GM18517 (cell line): ENCODE measurements at regions not wholly inside any gene's neighbourhood (a gene's known extent, or its start where the extent isn't known, plus 50 kb on each side); places are given as distances from the start of the nearest gene placed in this dataset.
"Not testable (repeated sequence)": the region's sequence is repeated elsewhere in the genome, so short reads cannot be mapped to it uniquely, and the experiment has no call there.

Experiments
- ATAC-seq: cut with Tn5 transposase; IDR thresholded peaks from one replicate; pipeline ENCODE4 v1.9.1; 2021; ENCODE audit warnings: mild to moderate bottlenecking, moderate library complexity; ENCODE audit not compliant: unreplicated experiment

DNA sequence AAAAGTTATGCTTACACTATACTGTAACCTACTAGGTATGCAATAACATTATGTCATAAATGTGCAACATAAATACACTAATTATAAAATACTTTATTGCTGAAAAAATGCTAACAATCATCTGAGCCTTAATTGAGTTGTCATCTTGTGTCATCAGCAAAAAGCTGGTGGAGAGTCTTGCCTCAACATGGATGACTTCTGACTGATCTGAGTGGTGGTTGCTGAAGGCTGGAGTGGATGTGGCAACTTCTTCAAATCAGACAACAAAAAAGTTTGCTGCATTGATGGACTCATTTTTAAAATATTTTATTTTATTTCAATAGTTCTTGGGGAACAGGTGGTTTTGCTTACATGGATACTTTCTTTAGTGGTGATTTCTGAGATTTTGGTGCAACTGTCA is 93.9 kb upstream of the AMN1 start:
- no peak for ATAC-seq

DNA sequence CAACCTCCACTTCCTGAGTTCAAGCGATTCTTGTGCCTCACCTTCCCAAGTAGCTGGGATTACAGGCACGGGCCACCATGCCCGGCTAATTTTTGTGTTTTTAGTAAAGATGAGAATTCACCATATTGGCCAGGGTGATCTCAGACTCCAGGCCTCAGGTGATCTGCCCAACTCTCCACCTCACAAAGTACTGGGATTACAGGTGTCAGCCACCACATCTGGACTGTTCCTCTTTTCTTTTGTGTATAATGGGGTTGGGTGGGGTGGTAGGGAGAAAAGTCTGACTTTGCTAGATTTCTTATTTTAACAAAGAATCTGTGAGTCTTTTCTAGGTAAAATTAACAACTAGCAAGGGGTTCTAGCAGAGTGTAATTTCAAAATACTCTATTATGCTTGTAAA is 92.7 kb upstream of the AMN1 start:
- ATAC-seq = no peak

DNA sequence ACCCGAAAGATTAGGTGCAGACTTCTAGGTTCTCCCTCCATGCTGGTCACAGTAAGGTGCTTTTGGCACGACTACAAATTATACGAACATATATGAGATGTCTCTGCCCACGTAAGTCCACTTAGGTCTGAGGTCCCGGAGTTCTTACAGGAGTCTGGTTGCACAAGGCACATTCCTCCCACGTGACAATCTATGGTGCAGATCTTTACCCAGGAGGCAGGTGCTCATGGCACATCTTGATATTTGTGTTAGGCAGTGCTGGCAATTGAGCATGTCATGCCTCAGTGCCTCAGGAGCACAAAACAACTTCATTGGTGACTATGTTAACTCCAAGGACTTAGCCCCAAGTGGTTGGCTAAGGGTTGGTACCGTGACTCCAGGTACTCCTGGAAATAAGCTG is 92.0 kb upstream of the AMN1 start:
- ATAC-seq = no peak

DNA sequence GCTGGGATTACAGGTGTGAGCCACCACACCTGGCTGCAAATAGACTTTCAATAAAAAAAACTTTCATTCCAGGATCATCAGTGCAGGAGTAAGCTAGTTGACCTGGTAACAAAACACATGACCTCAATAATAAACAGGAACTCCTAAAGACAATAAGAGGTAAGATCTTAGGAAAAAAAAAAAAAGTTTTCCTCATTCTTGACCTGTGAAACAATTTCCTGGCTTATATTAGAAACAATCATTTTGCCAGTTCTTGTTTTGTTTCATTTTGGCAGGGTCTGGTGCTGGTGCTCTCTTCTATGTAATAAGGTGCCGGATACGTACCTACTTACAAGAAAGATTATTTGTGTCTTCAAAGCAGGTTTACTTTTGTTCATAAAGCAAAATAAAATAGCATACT is 90.6 kb upstream of the AMN1 start:
- ATAC-seq = no peak

DNA sequence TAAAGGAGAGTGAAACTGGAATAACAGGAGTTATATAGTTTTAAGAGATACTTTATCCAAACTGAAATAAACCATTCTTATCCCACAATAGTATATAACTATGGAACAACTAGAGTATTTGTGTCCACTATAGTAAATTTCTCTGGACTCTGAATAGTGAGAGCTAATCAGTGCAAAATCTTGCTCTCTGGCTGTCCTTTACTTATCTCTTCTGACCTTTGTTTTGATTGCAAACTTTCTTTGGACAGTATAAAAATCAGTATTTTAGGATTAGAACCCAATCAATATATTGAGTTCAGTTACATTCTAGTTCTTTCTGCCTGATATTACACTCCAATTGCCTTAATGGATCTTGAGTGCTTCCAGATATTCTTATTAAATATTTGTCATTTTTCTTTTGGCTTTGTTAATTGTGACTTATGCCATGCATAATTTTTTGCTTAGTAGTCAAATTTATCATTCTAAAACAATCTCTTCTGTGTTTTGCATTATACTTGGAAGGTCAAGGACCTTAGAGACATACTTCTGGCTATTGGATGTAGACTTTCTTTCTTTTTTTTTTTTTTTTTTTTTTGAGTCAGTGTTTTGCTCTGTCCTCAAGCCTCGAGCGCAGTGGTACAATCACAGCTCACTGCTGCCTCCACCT is 89.9 kb upstream of the AMN1 start:
- ATAC-seq = no peak

DNA sequence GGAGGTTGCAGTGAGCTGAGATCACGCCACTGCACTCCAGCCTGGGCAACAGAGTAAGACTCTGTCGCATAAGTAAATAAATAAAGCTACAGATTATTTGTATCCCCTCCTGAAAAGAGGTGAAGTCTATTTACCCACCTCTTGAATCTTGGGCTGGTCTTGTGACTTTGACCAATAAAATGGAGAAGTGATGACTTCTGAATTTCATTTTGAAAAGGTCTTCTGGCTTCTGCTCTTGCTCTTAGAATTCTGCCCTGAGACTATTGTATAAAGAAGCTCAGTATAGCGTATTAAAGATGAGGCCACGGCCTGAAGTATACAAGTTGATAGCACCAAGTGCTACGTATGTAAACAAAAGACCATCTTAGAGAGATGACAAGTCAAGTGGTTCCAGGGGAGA is 88.3 kb upstream of the AMN1 start:
- ATAC-seq = no peak

DNA sequence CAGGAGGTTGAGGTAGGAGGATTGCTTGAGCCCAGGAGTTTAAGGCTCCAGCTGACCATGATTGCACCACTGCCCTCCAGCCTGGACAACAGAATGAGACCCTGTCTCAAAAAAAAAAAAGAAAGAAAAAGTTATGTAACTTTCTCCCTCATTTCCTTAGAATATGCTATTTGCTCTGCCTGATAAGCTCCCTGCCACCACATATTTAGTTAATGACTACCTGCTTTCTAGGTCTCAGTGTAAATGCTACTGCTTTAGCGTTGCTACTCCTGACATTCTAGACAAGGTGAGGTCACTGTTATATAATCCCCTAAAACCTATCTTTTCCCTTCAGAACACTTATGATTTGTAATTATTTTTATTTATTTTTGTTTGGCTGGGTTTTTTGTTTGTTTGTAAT is 86.3 kb upstream of the AMN1 start:
- ATAC-seq = no peak

DNA sequence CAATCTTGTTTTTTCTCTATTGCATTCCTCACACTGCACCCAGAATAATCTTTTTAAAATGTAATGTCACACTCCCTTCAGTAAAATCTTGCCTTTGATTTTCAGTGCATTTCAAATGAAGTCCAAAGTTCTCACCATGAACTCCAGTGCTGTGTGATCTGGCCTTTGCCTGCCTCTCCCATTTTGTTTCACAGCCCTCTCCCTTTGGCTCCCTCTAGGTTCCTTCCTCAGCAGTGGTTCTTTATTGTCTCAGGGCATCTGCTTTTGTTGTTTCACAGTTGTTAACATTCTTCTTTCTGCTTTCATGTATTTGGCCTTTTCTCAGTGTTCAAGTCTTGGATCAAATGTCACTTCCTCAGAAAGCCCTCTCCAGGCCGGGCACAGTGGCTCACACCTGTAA is 84.5 kb upstream of the AMN1 start:
- ATAC-seq = no peak

DNA sequence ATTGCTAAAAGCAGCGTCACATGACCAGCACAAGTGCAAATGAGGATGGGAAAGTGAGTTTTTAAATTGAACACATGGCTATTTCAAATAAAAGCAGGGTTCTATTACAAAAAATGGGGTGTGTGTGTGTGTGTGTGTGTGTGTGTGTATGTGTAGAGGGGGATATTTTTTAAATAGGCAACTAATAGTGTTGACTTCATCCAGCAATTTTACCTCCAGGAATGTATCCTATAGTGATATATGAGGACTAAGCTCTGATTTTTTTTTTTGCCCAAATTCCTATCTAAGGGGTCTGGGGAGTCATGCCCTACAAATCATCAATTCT is 78.9 kb upstream of the AMN1 start:
- ATAC-seq = no peak

DNA sequence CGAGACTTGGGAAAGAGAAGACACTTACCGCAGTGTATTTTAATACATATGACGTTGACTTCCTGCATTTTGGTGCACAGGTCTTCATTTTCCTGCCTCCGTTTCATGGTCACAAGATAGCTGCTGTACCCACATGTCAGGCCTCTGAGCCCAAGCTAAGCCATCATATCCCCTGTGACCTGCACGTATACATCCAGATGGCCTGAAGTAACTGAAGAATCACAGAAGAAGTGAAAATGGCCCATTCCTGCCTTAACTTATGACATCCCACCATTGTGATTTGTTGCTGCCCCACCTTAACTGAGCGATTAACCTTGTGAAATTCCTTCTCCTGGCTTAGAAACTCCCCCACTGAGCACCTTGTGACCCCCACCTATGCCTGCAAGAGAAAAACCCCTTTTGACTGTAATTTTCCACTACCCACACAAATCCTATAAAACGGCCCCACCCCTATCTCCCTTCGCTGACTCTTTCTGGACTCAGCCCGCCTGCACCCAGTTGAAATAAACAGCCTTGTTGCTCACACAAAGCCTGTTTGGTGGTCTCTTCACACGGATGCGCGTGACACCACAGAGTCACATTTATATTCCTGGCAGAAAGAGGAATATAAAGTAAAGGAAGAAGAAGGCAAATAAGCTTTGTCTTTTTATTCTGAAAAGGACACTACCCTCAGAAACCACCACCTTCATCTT is 78.4 kb upstream of the AMN1 start:
- not testable (repeated sequence) for ATAC-seq

DNA sequence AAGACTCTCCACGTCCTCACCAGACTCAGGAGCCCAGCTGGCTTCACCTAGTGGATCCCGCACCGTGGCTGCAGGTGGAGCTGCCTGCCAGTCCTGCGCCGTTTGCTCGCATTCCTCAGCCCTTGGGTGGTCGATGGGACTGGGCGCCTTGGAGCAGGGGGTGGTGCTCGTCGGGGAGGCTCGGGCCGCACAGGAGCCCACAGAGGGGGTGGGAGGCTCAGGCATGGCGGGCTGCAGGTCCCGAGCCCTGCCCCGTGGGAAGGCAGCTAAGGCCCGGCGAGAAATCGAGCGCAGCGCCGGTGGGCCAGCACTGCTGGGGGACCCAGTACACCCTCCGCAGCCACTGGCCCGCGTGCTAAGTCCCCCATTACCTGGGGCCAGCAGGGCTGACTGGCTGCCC is 76.9 kb upstream of the AMN1 start:
- ATAC-seq = not testable (repeated sequence)

DNA sequence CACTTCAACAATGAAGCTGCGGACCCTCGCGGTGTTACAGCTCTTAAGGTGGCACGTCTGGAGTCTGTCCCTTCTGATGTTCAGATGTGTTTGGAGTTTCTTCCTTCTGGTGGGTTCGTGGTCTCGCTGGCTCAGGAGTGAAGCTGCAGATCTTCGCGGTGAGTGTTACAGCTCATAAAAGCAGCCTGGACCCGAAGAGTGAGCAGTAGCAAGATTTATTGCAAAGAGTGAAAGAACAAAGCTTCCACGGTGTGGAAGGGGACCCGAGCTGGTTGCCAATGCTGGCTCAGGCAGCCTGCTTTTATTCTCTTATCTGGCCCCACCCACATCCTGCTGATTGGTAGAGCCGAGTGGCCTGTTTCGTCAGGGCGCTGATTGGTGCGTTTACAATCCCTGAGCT is 75.9 kb upstream of the AMN1 start:
- ATAC-seq = not testable (repeated sequence)

DNA sequence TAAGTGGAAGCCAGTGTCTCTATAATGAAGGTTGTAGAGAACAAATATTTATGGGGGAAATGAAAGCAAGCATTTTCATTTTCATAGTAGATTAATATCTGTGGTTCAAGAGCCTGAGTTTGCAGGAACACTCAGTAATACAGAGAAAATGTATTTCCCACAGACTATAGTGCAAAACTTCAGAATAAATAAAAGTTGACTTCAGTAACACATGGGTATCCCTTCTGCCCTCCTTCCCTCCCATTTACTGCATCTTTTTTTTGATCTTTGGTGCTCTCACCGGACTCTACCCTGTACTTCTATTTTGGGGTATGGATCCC is 75.3 kb upstream of the AMN1 start:
- ATAC-seq = no peak

DNA sequence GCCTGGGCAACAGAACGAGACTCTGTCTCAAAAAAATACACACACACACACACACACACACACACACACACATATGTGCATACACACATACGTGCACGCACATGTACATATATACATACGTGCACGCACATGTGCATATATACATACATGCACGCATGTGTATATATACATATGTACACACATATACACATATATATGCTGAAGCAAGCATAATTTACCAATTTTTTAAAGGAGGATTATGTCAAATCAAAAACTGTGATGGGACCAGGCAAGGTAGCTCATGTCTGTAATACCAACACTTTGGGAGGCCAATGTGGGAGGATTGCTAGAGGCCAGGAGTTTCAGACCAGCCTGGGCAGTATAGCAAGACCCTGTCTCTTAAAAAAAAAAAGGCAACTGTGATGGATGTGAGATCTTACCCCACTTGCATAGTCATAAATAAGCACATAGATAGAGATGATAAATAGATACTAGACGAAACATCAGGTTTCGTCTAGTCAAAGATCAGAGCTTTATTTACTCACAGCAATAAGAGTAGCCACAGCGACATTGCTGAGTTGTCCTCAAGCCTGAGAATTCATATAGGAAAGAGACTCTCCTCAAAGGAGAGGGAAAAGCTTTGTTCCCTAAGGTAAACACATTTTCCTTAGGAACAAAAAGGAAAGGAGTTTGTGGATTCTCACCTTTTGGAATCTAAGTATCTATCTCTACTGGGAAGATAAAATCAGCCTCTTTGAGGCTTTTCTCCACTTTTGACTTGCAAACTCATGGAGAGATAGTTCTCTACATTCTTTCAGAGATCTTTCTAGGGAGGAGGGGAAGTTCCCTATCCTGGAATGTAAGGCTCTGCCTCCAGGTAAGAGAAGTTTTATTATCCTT is 74.7 kb upstream of the AMN1 start:
- no peak for ATAC-seq

DNA sequence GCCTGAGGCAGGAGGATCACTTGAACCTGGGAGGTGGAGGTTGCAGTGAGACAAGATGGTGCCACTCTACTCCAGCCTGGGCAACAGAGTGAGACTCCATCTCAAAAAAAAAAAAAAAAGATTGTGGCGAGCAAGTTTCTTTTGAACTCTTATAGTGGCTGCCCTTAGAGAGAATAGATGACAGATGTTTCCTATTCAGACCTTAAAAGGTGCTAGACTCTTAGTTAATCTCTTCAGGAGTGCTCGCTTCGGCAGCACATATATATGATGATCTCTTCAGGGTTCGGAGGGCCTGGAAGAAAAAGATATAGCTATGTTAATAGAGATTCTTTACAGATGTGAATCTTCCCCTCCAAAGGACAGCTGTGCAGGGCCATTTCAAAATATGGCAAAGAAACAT is 73.1 kb upstream of the AMN1 start:
- ATAC-seq = no peak

DNA sequence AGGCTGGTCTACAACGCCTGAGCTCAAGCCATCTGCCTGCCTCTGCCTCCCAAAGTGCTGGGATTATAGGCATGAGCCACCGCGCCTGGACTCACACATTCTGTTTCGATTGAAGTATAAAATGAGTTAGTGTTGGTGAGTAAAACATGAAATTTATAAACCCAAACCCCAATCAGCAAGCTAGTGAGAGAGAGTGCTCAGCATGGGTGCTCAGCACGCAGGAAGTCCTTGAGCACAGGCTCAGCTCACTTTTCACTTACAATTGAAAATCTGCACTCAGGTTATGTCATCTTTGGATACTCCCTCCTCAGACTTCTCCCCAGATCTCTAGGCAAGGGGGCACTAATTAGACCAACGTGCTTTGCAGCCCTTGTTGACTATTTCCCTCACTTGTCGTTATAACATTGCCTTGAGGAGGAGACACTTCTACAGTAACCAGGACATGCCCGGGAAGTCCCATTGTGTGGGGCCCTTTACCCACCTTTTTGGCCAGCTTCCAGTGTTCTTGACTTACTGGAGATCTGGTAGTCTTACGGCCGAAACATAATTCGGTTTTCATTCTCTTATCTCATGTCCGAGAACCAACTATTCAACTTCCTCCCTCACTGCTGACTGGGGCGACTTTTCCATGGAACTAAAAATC is 68.5 kb upstream of the AMN1 start:
- no peak for ATAC-seq

DNA sequence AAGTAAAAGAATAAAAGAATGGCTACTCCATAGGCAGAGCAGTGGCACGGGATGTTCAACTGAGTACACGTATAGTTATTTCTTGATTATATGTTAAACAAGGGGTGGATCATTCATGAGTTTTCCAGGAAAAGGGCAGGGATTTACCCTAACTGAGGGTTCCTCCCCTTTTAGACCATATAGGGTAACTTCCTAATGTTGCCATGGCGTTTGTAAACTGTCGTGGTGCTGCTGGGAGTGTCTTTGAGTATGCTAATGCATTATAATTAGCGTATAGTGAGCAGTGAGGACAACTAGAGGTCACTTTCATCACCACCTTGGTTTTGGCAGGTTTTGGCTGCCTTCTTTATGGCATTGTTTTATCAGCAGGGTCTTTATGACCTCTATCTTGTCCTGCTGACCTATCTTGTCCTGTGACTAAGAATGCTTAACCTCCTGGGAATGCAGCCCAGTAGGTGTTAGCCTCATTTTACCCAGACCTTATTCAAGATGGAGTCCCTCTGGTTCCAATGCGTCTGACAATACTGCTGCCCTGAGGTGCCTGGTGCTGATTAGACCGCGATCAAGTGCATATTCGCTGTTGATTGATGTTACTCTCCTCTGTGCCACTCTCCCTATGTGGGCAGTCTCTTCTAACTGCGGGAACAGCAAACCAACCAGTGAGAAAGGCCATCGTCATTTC is 67.6 kb upstream of the AMN1 start:
- no peak for ATAC-seq

DNA sequence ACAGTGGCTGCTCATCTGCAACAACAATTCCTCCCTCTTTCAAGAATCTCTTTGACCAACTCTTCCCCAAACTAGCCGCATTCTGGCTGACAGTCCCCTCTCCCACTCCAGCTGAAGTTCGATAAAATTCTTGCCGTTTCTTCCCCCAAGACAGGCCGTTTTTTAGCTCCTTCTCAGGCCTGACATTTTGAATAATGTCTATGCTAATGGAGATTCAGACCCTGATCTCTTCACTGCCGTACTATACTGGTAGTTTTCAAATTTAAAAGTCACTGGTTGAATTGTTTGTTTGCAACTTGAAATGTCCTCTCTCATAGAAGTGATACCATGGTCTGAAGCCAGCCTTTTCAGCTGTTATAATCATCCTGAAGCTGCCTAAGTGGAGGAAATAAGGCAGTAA is 65.9 kb upstream of the AMN1 start:
- no peak for ATAC-seq

DNA sequence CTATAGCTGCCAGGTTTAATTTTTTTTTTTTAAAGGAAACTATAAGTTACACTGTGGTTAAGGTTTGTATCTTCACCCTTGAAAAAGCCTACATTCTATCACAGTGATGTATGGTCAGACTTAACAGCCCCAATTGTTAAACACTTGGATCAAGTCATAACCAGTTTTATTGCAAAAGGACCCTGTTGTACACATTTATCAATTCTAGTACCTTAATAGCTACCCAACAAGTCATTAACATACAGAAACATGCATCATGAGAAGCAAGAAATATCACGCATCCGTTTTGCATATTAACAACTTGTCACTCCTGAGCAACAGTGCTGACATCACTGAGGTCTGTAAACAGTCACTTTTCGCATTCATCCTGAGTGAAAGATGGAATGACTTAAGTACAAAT is 62.4 kb upstream of the AMN1 start:
- ATAC-seq = not testable (repeated sequence)

DNA sequence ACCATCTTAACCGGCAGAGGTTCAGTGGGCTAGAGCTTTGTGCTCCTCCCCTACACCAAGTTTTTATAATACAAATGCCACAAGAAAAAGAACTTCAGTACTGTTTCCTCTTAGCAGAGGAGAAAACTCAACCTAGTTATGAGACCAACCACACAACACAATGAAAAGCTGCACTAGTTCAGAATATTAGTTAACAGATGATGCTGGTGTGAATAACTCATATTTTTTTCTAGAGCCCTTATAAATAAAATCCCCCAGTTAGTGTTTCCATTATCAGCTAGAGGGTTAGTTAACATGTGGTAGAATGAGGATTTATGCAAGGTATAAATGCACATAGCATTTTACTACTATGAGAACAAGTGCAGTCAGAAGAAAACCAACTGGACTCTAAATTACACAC is 61.9 kb upstream of the AMN1 start:
- no peak for ATAC-seq

DNA sequence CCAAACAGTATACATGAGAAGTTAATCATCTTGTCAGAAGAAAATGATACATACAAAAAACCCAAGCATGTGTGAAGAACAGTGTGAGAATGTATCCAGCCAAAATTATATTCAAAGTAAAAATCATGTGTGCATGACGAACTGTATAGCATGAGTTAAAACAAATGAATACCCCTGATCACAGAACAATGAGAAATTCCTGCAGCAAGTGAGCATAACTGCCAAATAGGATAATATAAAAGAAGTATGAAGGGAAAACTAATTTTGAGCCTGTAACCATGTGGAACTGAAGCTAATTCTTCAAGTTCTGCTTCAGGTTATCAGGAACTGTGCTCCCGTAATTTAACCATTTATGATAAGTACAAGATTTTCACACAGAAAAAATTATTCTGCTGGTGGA is 56.5 kb upstream of the AMN1 start:
- no peak for ATAC-seq
